GM12878 (cell line): ENCODE measurements at regions not wholly inside any gene's neighbourhood (a gene's known extent, or its start where the extent isn't known, plus 50 kb on each side); places are given as distances from the start of the nearest gene placed in this dataset.

Experiments
- BHLHE40 ChIP-seq, 2 experiments: fragments of 450-650 bp in 1 of 2; IDR thresholded peaks; 2 replicates each; pipeline ENCODE4 v1.6.1; 2011 to 2017; ENCODE audit warnings: low read depth in 2 of 2, borderline replicate concordance in 1 of 2, improper control_type of control experiment in 1 of 2, low read length in 1 of 2, mild to moderate bottlenecking in 1 of 2
- HDGF ChIP-seq: fragments of 450-650 bp; IDR thresholded peaks from 2 replicates; pipeline ENCODE4 v1.6.1; 2016; ENCODE audit warnings: antibody characterized with exemption
- MAX ChIP-seq: IDR thresholded peaks from 2 replicates; pipeline ENCODE4 v1.6.1; 2012; ENCODE audit warnings: low read depth, low read length, improper control_type of control experiment
- POLR2A ChIP-seq: IDR thresholded peaks from 2 replicates; pipeline ENCODE4 v1.6.1; 2011; ENCODE audit warnings: low read depth, mild to moderate bottlenecking, low read length
- SKIL ChIP-seq: fragments of 450-650 bp; IDR thresholded peaks from 2 replicates; pipeline ENCODE4 v1.6.1; 2017; ENCODE audit warnings: mild to moderate bottlenecking, low read depth, inconsistent platforms; ENCODE audit not compliant: poor library complexity, severe bottlenecking
- ZBTB33 ChIP-seq: fragments of 450-650 bp; IDR thresholded peaks from 2 replicates; pipeline ENCODE4 v1.6.1; 2017; ENCODE audit warnings: mild to moderate bottlenecking

- TF ChIP-seq MAX (no peak), POLR2A (no peak), ZBTB33 (no peak), SKIL (no peak), HDGF (no peak), BHLHE40 (IDR thresholded peaks at IDR 0.05; ENCODE audit: borderline replicate concordance in 1 of 2, low read depth in 2 of 2, low read length in 1 of 2) (no peak)
Observed at GRCh38 chr16:10240854-10241613, 58.8 kb upstream of the GRIN2A start.
